Keratinocyte (primary cell): ENCODE measurements at regions not wholly inside any gene's neighbourhood (a gene's known extent, or its start where the extent isn't known, plus 50 kb on each side); places are given as distances from the start of the nearest gene placed in this dataset.

Source experiments
- DNase-seq: peaks from one replicate; pipeline ENCODE4 v3.0.0-alpha.2; 2011; ENCODE audit warnings: low read depth, missing footprints, low spot score
- FAIRE-seq: peaks from 2 replicates; lab custom pipeline; 2011; peaks lifted over from hg19 to GRCh38; lab: Jason Lieb, UNC
- H2AFZ ChIP-seq: 2 replicates; pipeline ENCODE4 v1.6.0; 2012; ENCODE audit warnings: low read length, control low read depth, inconsistent platforms; ENCODE audit not compliant: control insufficient read depth
- H3K27ac ChIP-seq: 2 replicates; pipeline ENCODE4 v1.5.1; 2011; ENCODE audit warnings: low read length; ENCODE audit not compliant: control insufficient read depth, insufficient read depth
- H3K27me3 ChIP-seq: 3 replicates; pipeline ENCODE4 v1.6.0; 2011; ENCODE audit warnings: low read length; ENCODE audit not compliant: control insufficient read depth, insufficient read depth; ENCODE audit errors: extremely low read depth
- H3K36me3 ChIP-seq, 2 experiments: 2 replicates in 1 of 2; 3 replicates in 1 of 2; pipeline ENCODE4 v1.5.1; 2011; ENCODE audit warnings: low read length in 2 of 2, mild to moderate bottlenecking in 1 of 2; ENCODE audit not compliant: control insufficient read depth in 2 of 2, insufficient read depth in 2 of 2; ENCODE audit errors: extremely low read depth in 1 of 2
- H3K4me1 ChIP-seq: 3 replicates; pipeline ENCODE4 v1.5.1; 2011; ENCODE audit warnings: low read length; ENCODE audit not compliant: control insufficient read depth, insufficient read depth; ENCODE audit errors: extremely low read depth
- H3K4me2 ChIP-seq: 3 replicates; pipeline ENCODE4 v1.6.0; 2011; ENCODE audit warnings: low read depth, low read length; ENCODE audit not compliant: control insufficient read depth, insufficient read depth; ENCODE audit errors: extremely low read depth
- H3K4me3 ChIP-seq, 3 experiments: fragments of 200-600 bp in 1 of 3; sonication (generic) in 1 of 3; 2 replicates in 2 of 3; 3 replicates in 1 of 3; pipeline ENCODE4 v1.5.1; 2011 to 2016; ENCODE audit warnings: low read length in 3 of 3, mild to moderate bottlenecking in 3 of 3, control low read depth in 2 of 3, inconsistent platforms in 1 of 3, low read depth in 1 of 3, mixed read lengths in 1 of 3, mixed run types in 1 of 3, moderate library complexity in 1 of 3; ENCODE audit not compliant: control insufficient read depth in 2 of 3, insufficient read depth in 2 of 3; ENCODE audit errors: extremely low read depth in 1 of 3
- H3K79me2 ChIP-seq: 2 replicates; pipeline ENCODE4 v1.6.0; 2012; ENCODE audit warnings: low read length; ENCODE audit not compliant: control insufficient read depth, insufficient read depth
- H3K9ac ChIP-seq: 3 replicates; pipeline ENCODE4 v1.6.0; 2011; ENCODE audit warnings: low read length; ENCODE audit not compliant: control insufficient read depth, insufficient read depth; ENCODE audit errors: extremely low read depth
- H3K9me1 ChIP-seq: 3 replicates; pipeline ENCODE4 v1.6.0; 2011; ENCODE audit warnings: low read length; ENCODE audit not compliant: control insufficient read depth, insufficient read depth; ENCODE audit errors: extremely low read depth
- H3K9me3 ChIP-seq: 2 replicates; pipeline ENCODE4 v1.5.1; 2012; ENCODE audit warnings: low read depth, low read length; ENCODE audit not compliant: control insufficient read depth
- H4K20me1 ChIP-seq: 3 replicates; pipeline ENCODE4 v1.6.0; 2011; ENCODE audit warnings: low read length; ENCODE audit not compliant: control insufficient read depth, insufficient read depth; ENCODE audit errors: extremely low read depth
- EZH2 ChIP-seq: IDR thresholded peaks from one replicate; pipeline ENCODE4 v1.6.1; 2012; ENCODE audit warnings: inconsistent platforms, mild to moderate bottlenecking, low read length, moderate library complexity
- dilution Hi-C: fragments of 300-500 bp; cut with MboI; formaldehyde crosslinking; loops from one replicate; pipeline ENCODE4 v1.7.0; 2020; ENCODE audit warnings: low sequenced_read_pairs; ENCODE audit not compliant: extremely low pct_ligation_motif_present
- TF ChIP-seq, protein P1 (sequence below), 3 experiments: IDR thresholded peaks in 1 of 3; conservative IDR thresholded peaks in 1 of 3; optimal IDR thresholded peaks in 1 of 3; 2 replicates in 2 of 3; 3 replicates in 1 of 3; pipeline versions ENCODE3 to v1.5.1; 2011; ENCODE audit warnings: low read length in 3 of 3, mild to moderate bottlenecking in 3 of 3, moderate library complexity in 2 of 3, control low read depth in 1 of 3, inconsistent platforms in 1 of 3; ENCODE audit not compliant: insufficient read depth in 2 of 3; ENCODE audit errors: extremely low read depth in 1 of 3

- Histone ChIP-seq H3K4me3 (no peak overlapping the region), H4K20me1 (no peaks in the 10 kb centered on the region), H3K4me2 (no peak overlapping the region), H3K27me3 (no peaks in the 10 kb centered on the region), H3K4me1 (no peaks in the 10 kb centered on the region), H3K27ac (no peak overlapping the region), H2AFZ (no peak overlapping the region), H3K9me1 (no peaks in the 10 kb centered on the region), H3K9me3 (no peaks in the 10 kb centered on the region), H3K9ac (no peak overlapping the region), H3K36me3 (no peaks in the 10 kb centered on the region), H3K79me2 (no peaks in the 10 kb centered on the region)
- DNase-seq (no peak), FAIRE-seq (no peak)
- TF ChIP-seq EZH2: no peak
- TF ChIP-seq, protein P1, sequence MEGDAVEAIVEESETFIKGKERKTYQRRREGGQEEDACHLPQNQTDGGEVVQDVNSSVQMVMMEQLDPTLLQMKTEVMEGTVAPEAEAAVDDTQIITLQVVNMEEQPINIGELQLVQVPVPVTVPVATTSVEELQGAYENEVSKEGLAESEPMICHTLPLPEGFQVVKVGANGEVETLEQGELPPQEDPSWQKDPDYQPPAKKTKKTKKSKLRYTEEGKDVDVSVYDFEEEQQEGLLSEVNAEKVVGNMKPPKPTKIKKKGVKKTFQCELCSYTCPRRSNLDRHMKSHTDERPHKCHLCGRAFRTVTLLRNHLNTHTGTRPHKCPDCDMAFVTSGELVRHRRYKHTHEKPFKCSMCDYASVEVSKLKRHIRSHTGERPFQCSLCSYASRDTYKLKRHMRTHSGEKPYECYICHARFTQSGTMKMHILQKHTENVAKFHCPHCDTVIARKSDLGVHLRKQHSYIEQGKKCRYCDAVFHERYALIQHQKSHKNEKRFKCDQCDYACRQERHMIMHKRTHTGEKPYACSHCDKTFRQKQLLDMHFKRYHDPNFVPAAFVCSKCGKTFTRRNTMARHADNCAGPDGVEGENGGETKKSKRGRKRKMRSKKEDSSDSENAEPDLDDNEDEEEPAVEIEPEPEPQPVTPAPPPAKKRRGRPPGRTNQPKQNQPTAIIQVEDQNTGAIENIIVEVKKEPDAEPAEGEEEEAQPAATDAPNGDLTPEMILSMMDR (optimal IDR thresholded peaks at IDR 0.05 in 1 of 3, IDR thresholded peaks at IDR 0.05 in 1 of 3, conservative IDR thresholded peaks at IDR 0.05 in 1 of 3; ENCODE audit: extremely low read depth in 1 of 3, insufficient read depth in 2 of 3, low read length in 3 of 3): no peak
- dilution Hi-C loops: no loop called here
Measured at GRCh38 chr12:102602521-102602920, 122.2 kb upstream of the IGF1 start.

DNA sequence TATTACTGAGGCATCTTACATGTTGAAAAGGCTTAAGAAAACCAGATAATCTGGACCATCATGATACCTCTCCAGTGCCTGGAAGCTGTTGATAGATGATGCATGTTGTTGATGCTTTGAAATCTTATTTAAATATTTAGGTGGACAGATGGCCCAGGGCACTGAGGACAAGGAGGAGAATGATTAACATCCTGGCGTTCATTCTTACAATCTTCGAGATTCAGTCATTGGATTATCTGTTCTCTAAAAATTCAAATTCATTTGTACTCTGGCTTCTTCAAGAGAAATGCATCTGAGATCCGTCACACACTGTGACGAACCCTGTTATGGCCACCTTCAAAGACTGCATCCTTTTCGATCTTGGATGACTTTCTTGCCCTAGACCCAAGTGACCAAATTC, 121.3 kb upstream of the IGF1 start:
- Histone ChIP-seq H3K36me3 (no peaks in the 10 kb centered on the region), H3K9me3 (no peaks in the 10 kb centered on the region), H4K20me1 (no peaks in the 10 kb centered on the region), H3K4me3 (no peak overlapping the region), H3K79me2 (no peaks in the 10 kb centered on the region), H3K4me1 (no peaks in the 10 kb centered on the region), H3K27me3 (no peaks in the 10 kb centered on the region), H3K4me2 (no peak overlapping the region), H2AFZ (no peak overlapping the region), H3K27ac (no peak overlapping the region), H3K9ac (no peak overlapping the region), H3K9me1 (no peaks in the 10 kb centered on the region)
- dilution Hi-C loops: no loop called here
- no peak for TF ChIP-seq EZH2
- TF ChIP-seq, protein P1 (optimal IDR thresholded peaks at IDR 0.05 in 1 of 3, IDR thresholded peaks at IDR 0.05 in 1 of 3, conservative IDR thresholded peaks at IDR 0.05 in 1 of 3; ENCODE audit: extremely low read depth in 1 of 3, insufficient read depth in 2 of 3, low read length in 3 of 3): no peak
- DNase-seq (no peak), FAIRE-seq (no peak)
